Fibroblast of the aortic adventitia (primary cell): ENCODE measurements at regions not wholly inside any gene's neighbourhood (a gene's known extent, or its start where the extent isn't known, plus 50 kb on each side); places are given as distances from the start of the nearest gene placed in this dataset.
"Not testable (repeated sequence)": the region's sequence is repeated elsewhere in the genome, so short reads cannot be mapped to it uniquely, and the experiment has no call there.

ENCODE experiments used
- DNase-seq: peaks from one replicate; pipeline ENCODE4 v3.0.0-alpha.2; 2010; ENCODE audit warnings: low read depth
- H3K4me3 ChIP-seq: 2 replicates; pipeline ENCODE4 v1.5.1; 2011; ENCODE audit warnings: low read depth, mild to moderate bottlenecking, control low read depth, low read length, moderate library complexity
- CTCF ChIP-seq: IDR thresholded peaks from 2 replicates; pipeline ENCODE4 v1.5.1; 2011; ENCODE audit warnings: mild to moderate bottlenecking, low read length, control low read depth, inconsistent platforms; ENCODE audit not compliant: insufficient read depth

- H3K4me3 ChIP-seq = no peak overlapping the region
- no peak for DNase-seq
- TF ChIP-seq CTCF = no peak
Measured at GRCh38 chr17:16866436-16866835, 105.5 kb downstream of the TNFRSF13B start.

GRCh38 chr17:16865704-16866103 is 106.2 kb downstream of the TNFRSF13B start:
- DNase-seq = not testable (repeated sequence)

GRCh38 chr17:16865077-16865613 is 106.8 kb downstream of the TNFRSF13B start:
- H3K4me3 ChIP-seq, DNase-seq: not testable (repeated sequence)

More at GRCh38 chr17:16865704-16866103, 106.2 kb downstream of the TNFRSF13B start:
- H3K4me3 ChIP-seq = not testable (repeated sequence)

- peak; percentile 2 for DNase-seq
Measured at GRCh38 chr17:16864462-16865076, 107.3 kb downstream of the TNFRSF13B start.

GRCh38 chr17:16861152-16861551 is 110.8 kb downstream of the TNFRSF13B start:
- not testable (repeated sequence) for H3K4me3 ChIP-seq, DNase-seq

More at GRCh38 chr17:16864462-16865076, 107.3 kb downstream of the TNFRSF13B start:
- not testable (repeated sequence) for H3K4me3 ChIP-seq

GRCh38 chr17:16860467-16860866 is 111.5 kb downstream of the TNFRSF13B start:
- not testable (repeated sequence) for DNase-seq

GRCh38 chr17:16859515-16859914 is 112.4 kb downstream of the TNFRSF13B start:
- DNase-seq, H3K4me3 ChIP-seq: not testable (repeated sequence)

More at GRCh38 chr17:16860467-16860866, 111.5 kb downstream of the TNFRSF13B start:
- H3K4me3 ChIP-seq = not testable (repeated sequence)

- DNase-seq, H3K4me3 ChIP-seq: not testable (repeated sequence)
Measured at GRCh38 chr17:16857746-16858145, 114.2 kb downstream of the TNFRSF13B start.

GRCh38 chr17:16856846-16857245 is 115.1 kb downstream of the TNFRSF13B start:
- DNase-seq, H3K4me3 ChIP-seq: not testable (repeated sequence)

- DNase-seq, H3K4me3 ChIP-seq: not testable (repeated sequence)
Measured at GRCh38 chr17:16856171-16856570, 115.7 kb downstream of the TNFRSF13B start.

GRCh38 chr17:16854636-16855035 is 117.3 kb downstream of the TNFRSF13B start:
- not testable (repeated sequence) for DNase-seq, H3K4me3 ChIP-seq

GRCh38 chr17:16853661-16854320 is 118.1 kb downstream of the TNFRSF13B start:
- no peak for DNase-seq
- no peak overlapping the region for H3K4me3 ChIP-seq
- no peak for TF ChIP-seq CTCF

GRCh38 chr17:16849861-16850260 is 122.1 kb downstream of the TNFRSF13B start:
- H3K4me3 ChIP-seq, DNase-seq: not testable (repeated sequence)

- not testable (repeated sequence) for DNase-seq, H3K4me3 ChIP-seq
Measured at GRCh38 chr17:16848997-16849396, 122.9 kb downstream of the TNFRSF13B start.

- DNase-seq, H3K4me3 ChIP-seq: not testable (repeated sequence)
Measured at GRCh38 chr17:16845098-16845497, 126.8 kb downstream of the TNFRSF13B start.

GRCh38 chr17:16844669-16845068 is 127.2 kb downstream of the TNFRSF13B start:
- not testable (repeated sequence) for H3K4me3 ChIP-seq, DNase-seq

- DNase-seq, H3K4me3 ChIP-seq: not testable (repeated sequence)
Measured at GRCh38 chr17:16843511-16843910, 128.4 kb downstream of the TNFRSF13B start.
